HG03045 (cell line): ENCODE measurements at regions not wholly inside any gene's neighbourhood (a gene's known extent, or its start where the extent isn't known, plus 50 kb on each side); places are given as distances from the start of the nearest gene placed in this dataset.

Experiments
- ATAC-seq: cut with Tn5 transposase; IDR thresholded peaks from one replicate; pipeline ENCODE4 v1.9.1; 2021; ENCODE audit warnings: mild to moderate bottlenecking, moderate library complexity; ENCODE audit not compliant: unreplicated experiment

DNA sequence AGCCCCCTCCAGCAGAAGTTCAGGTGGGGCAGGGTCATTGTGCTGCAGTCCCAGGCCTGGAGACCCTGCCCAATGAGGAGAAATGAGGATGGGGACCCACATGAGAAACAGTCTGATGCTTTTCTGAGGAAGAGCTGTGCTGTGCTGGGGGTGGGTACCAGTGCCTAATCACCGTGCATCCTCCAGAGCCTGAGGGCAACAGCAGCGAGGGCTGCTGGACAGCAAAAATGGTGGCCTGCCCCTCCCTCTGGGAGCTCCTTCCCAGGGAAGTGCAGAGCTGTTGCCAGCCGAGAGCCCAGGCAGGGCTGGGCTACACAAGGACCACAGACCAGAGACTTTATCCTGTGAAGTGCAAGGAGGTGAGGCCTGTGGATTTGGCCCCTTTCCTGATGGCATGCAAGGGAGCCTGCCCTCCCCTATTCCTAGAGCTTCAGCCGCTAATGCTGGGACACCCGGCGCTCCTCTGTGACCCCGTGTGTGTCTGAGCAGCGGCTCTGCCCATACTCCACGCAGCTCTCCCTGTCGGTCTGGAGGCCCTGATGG is 134.8 kb downstream of the DSEL start:
- ATAC-seq: no peak

DNA sequence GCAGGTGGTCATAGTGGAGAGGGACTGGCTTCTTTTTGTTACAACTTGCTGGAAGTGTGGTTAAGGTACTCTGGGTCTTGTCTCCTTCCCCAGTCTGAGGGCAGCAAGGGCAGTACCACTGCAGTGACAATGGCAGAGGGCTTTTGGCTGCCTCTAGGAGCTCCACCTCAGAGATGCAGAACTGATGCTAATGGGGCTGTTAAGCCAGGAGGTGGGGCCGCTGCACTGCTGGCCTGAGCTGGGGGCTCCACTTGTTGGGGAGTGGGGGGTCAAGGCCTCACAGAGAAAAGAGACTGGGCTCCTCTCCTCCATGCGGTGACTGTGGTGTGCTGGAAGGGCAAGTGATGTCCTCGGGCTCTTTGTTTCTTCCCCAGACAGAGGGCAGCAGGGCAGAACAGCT is 135.7 kb downstream of the DSEL start:
- ATAC-seq: no peak

DNA sequence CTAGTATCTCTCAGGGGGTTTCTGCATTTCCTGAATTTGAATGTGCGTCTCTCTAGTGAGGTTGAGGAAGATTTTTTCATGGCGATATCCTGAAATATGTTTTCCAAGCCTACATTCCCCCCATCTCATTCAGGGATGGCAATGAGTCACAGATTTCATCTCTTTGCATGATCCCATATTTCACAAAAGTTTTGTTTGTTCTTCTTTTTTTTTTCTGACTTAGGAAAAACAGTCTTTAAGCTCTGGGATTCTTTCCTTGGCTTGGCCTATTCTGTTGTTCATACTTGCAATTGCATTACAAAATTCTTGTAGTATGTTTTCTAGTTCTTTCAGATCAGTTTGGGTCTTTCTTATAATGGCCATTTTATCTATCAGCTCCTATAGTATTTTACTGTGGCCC is 136.5 kb downstream of the DSEL start:
- ATAC-seq: no peak

DNA sequence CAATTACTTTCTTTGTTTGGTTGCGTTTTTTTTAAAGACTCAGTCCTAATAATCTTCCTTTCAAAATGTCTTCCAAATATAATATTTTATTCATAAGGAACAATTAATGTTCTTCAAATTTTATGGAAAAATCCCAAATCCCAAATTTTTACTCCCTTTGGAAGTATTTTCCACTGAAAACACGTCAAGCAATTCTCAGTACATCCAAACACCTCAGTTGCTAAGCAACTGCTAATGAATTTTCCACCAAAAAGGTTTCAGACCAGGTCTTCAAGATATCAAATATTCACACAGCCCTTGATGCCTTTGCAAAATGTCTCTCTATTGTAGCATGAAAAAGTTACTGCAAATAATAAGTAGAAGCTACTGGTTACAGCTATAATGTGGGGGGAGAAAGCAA is 140.1 kb downstream of the DSEL start:
- no peak for ATAC-seq

DNA sequence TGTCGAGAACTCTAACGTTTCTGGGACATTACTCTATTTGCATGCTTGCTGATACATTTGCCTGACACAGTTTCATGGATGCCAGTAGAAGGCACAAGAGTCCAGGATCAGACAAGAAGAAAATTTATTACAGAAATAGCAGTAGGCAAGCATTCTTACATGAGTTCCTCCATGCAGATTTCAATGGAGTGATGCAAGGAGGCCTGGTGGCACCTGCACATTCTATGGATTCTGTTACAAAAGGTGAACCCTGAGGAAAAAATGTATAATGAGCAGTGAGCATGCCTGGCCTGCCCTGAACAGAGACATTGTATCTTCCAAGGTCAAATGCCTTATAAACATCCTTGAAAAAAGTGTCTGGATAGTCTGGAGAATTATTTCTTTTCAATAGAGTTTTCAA is 142.9 kb downstream of the DSEL start:
- no peak for ATAC-seq

DNA sequence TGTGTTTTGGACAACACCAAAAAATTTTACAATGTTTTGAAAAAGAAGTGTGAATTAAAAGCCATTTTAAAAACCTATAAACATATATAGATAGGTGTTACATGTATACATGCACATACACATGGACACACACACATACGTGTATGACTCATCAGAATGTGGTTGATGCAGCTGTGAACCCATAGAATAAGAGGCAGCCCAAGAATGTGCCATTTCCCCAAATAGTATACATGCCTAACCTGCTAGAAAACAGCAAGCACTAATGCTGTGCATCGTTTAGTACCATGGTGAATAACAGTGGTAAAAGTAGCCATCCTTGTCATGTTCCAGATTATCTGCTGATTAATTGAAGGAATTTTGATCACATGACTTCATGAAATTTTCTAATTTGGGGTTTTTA is 149.0 kb downstream of the DSEL start:
- ATAC-seq: no peak

DNA sequence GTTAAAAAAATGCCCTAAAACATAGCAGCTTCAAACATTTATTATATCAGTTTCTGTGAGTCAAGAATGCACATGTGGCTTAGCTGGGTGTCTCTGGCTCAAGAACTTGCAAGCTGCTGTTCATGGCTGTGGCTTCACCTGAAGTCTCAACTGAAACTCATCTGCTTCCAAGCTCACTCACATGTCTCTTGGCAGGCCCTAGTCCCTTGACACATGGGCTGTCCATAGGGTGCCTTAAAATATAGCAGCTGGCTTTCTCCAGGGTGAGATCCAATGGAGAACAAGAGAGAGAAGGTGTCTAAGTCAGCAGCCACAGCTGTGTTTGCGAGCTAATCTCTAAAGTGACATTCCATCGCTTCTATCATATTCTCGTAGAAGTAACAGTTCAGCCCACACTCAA is 152.8 kb downstream of the DSEL start:
- ATAC-seq: no peak

DNA sequence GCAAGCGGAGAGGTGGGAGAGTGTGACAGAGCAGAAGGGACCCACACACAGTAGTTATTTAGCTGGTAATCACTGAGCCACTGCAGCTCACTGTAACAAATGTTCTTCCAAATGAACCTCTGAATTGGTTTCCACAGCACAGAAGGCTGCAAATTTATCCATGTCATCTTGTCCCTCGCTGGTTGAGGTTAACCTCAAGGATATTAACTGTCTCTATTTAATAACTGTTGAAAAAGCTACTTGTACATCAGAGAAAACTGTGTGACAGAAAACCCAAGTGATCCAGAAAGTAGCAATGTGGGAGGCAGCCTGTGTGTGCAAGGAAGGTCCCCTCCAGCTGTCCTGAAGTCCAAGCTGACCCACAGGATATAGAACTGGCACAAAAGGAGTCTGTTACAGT is 153.6 kb downstream of the DSEL start:
- no peak for ATAC-seq

DNA sequence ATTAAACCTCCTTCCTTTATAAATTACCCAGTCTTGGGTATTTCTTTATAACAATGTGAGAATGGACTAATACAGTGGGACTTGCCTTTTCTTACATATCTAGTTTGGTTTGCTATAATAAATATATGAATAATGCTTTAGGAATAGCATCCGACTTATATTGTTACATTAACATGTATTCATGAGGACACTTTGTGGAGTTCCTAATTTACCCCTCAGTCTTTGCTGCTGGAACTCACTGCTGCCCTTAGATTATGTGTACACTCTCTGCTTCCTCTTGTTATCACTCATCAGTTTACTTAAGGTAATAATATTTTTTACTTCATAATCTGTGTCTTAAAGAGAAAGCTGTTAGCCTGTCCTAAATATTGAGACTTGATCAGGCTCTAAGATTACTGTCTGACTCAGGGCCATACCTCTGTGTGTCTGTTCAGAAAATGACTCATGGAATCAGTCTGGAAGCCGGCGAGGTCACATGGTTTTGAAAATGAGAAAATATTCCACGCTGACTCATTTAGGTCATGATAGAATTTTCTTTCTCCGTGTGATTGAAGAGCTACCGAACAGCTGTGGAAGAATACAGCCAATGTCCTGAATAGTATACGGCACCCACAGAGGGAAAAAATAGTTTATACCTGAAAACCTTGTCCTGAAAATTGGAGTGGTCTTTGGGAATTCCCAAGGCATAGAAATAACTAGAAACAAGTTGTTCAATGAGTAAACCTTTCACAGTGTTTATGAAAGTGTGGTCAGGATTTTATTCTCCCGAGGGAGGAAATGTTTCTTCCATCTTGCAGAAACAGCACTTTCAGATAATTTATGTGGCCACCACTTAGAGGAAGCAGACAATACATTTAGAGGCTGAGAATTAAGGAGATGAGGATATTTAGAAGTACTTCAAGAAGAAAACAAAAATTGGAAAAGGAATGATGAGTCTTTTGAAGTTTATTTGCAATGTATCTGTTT is 156.4 kb downstream of the DSEL start:
- ATAC-seq: peak; percentile 83

DNA sequence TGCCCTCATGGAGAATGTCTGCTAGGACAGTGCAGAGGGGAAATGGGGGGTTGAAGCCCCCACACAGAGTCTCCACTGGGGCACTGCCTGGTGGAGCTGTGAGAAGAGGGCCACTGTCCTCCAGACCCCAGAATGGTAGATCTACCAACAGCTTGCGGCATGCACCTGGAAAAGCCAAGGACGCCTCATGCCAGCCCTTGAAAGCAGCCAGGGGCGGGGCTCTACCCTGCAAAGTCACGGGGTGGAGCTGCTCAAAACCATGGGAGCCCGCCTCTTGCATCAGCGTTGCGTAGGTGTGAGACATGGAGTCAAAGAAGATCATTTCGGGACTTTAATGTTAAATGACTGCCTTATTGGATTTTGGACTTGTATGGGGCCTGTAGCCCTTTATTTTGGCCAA is 157.6 kb downstream of the DSEL start:
- no peak for ATAC-seq

DNA sequence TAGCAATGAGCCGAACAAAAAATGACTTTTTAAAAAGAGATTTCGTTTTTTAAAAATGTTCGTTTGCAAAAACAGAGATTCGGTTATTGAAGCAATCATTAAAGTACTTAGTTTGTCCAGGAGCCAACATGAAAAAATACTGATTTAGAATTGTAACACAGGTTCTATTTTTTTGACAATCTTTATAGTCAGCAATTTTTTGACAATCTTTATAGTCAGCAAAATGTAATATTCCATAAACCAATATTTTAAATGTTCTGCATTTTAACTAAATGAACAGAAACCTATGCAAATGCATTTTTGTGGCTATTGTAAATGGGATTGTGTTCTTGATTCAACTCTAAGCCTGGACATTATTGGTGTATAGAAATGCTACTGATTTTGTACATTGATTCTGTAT is 161.8 kb downstream of the DSEL start:
- no peak for ATAC-seq

DNA sequence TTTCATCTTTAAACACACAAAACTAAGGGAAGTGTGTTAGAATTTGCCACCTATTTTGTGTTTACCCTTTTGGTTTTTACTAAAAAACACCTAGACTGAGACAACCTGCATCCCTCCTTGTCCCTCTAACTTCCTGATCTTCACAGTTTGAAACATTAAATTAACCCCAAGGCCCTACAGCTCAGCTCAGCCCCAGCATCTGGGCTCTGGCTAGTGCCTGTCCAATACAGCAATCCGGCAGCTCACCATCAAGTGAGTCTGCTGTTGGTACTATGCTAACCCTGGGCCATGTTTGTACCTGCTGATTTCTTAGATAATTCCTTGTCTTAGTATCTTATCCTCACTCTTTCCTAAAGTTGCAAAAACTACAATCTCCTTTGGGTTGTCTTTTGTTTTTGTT is 162.4 kb downstream of the DSEL start:
- ATAC-seq: no peak

DNA sequence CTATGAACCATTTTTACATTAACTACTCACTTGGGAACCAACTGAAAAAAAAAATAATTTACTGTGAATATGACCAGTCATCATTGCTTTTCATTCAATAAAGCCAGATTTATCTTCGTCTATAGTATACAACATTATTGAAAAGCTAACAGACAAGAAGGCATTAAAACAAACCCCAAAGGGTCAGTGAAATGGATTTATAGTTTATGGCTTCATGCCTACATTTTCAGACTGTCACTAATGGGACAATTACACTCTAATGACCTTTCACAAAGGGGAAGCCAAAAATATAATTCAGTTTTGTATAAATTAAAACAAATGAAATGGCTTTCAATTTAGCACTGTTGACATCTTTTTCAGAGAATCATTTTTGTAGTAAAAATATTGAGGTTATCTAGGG is 169.1 kb downstream of the DSEL start:
- ATAC-seq: no peak

DNA sequence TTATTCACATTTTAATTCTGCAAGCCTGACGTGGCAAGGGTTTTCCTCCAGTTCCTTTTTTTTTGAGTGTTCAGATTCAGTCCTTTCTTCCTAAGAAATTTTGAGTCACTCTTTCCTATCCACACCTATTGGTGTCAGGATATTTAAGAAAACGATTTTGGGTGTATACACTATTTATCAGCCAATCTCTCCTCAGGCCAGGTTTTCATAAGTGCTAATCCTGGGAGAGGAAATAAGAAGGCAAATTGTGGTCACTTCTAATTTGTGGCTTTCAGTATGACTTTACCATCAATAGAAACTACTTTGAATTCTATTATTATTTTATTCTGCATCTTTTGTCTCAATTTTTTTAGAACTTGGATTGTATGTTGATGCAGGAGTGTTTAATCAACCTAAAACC is 174.4 kb downstream of the DSEL start:
- no peak for ATAC-seq

DNA sequence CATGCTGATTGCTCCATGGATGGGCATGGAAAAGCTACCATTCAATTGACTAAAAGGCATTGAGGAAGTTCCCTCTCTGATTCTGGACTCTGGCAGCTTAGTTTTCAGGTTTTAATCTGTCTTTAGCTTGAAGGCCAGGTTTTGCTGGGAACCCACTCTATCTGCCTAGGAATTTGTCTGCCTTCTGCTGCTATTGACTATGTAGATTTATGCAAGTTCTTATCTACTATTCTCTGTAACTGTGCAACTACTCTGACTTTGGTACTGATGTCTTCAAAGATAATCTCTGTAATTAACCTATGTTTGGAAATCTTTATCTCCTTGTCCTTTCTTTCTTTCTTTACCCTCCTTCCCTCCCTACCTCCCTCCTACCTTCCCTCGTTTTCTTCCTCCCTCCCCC is 178.8 kb downstream of the DSEL start:
- ATAC-seq: no peak

DNA sequence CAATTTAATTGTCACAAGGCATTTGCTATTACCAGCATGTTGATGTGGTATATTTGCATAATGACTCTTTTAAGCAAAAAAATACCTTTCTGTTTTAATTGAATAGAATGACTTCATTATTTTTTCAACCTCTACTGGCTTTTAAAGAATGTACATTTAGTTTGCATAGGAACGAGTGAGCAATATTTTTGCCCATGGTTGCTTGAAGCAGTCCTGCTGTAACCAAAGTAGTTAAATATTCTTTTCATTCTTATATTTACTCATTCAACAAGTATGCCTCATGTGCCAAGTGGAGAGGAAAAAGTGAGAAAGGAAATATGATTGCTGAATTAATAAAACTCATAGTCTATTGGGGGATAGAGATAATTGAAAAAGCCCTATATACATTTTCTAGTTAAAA is 184.7 kb downstream of the DSEL start:
- no peak for ATAC-seq

DNA sequence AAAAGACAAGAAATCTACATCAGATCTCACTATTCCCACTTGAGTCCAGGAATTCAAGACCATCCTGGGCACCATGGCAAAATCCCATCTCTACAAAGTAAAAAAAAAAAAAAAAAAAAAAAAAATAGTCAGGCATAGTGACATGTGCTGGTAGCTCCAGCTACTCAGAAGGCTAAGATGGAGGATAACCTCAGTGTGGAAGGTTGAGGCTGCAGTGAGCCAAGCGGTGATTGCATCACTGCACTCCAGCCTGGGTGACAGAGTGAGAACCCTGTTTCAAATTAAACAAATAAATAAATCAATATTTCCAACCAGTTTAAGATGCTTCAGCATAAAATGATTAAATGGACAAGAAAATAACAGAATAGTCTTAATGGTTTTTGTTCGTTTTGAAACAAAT is 197.4 kb downstream of the DSEL start:
- no peak for ATAC-seq

DNA sequence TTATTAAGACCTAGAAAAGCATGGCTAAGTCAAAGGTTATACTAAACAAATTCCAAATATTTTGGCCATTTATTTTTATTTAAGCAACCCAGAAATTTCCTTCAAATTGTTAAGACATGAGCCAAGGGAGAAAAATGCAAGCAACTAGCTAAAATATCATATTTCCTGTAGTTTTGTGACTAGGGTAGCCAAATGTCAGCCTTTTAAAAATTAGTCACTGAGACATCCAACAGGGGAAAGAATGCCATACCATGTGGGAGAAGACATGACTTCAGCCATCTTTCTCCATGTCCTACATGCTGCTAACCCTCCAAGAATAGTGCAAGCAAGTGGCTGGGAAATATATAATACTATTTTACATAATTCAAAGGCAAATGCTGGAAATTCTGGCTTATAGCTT is 197.9 kb downstream of the DSEL start:
- no peak for ATAC-seq

DNA sequence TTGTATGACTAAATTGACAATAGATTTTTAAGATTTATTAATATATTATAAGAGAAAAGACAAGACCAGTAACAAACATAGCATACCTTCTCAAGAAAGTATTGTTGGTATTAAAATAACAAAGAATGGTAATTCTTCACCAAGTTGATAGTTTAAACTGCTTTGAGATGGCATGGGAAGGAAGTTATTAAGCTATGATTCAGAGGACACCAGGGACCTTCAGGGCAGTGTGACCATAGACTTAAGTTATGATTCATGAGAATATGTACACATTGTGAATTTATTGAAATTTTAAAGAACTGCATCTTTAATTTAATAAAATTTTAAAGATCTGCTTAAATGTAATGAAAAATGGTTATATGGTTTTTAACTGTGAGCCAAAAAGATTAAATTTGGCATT is 205.7 kb downstream of the DSEL start:
- no peak for ATAC-seq

DNA sequence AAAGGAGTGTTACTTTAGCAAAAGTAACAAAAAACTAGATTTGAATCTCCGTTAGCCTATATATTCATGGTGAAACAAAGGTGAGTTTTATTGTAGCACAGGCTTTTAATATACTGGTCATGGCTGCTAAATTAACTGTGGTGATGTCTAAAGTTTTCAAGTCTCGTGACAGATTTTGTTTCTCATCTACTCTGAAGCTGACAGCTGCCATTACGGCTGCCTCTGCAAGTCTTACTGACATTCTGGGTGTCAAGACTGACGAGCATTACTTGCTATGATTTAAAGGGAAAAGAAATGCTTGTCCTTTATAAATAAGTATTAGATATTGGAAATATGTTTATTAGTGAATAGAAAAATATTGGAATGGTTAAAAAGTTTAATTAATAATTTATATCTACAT is 207.7 kb downstream of the DSEL start:
- ATAC-seq: no peak

DNA sequence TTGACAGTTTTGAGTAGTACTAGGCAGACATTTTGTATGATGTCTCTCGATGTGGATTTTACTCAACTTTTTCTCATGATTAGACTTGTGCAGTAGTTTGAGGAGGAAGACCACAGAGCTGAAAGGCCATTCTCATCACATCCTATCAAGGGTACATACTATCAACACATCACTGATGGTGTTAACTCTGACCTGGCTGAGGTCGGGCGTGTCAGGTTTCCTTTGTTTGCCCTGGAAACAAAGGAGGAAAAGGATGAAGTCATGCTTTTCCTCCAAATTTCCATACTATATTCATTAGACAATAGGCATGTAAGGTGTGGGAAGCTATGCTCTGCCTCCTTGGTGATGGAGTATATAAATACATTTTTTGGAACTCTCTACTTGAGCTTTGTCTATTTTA is 211.1 kb downstream of the DSEL start:
- no peak for ATAC-seq

DNA sequence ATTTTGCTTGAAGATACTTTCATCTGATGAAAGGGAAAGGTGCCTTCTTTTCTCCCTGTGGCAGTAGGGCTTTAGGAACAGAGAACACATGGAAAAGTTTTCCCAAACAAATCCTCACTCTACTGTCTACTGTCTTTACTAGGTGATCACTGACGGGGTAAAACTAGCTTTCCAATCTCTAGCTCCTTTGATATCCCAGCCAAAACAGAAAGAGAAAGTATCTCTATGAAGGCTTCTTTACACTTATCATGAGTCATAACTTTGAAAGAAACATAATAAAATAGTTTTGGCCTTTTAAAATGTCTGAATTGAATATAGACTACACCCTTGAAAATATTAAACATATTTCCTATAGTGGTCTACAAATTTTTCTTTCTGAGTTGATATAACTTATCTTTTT is 214.5 kb downstream of the DSEL start:
- ATAC-seq: no peak

DNA sequence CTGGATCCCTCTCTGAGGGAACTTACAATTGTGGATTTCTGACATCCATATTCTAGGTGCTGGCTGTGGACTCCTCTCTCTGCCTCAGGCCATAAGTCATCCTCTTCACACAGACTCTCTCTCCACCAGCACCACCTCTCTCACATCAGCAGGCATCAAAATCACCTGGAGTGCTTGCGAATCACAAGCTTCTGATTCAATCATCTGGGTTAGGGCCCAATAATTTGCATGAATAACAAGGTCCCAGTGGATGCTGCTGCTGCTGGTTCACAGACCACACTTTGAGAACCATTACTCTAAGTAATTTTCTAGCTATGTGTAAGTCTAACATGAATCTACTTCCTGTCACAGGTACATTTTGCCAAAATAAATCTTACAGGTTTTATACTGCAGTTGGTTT is 214.9 kb downstream of the DSEL start:
- ATAC-seq: no peak
